HepG2 (cell line): ENCODE measurements at regions not wholly inside any gene's neighbourhood (a gene's known extent, or its start where the extent isn't known, plus 50 kb on each side); places are given as distances from the start of the nearest gene placed in this dataset.

Experiments used
- CENPT ChIP-seq: sonication (generic); formaldehyde crosslinking; IDR thresholded peaks from 2 replicates; pipeline ENCODE4 v1.8.0; 2022; ENCODE audit warnings: low read depth, mild to moderate bottlenecking, moderate library complexity, missing genetic modification reagents
- FOSL2 ChIP-seq: sonication (generic); formaldehyde crosslinking; IDR thresholded peaks from 2 replicates; pipeline ENCODE4 v1.4.0; 2020; ENCODE audit warnings: missing genetic modification reagents
- HOXA5 ChIP-seq: sonication (generic); formaldehyde crosslinking; IDR thresholded peaks from 2 replicates; pipeline ENCODE4 v1.4.0; 2020; ENCODE audit warnings: missing genetic modification reagents
- HOXA7 ChIP-seq: sonication (generic); formaldehyde crosslinking; IDR thresholded peaks from 2 replicates; pipeline ENCODE4 v1.8.1; 2022; ENCODE audit warnings: mild to moderate bottlenecking, missing genetic modification reagents, moderate library complexity
- NRL ChIP-seq: sonication (generic); formaldehyde crosslinking; IDR thresholded peaks from 2 replicates; pipeline ENCODE4 v1.5.0; 2020; ENCODE audit warnings: missing genetic modification reagents, mild to moderate bottlenecking, moderate library complexity, borderline replicate concordance
- SOX13 ChIP-seq, 3 experiments: fragments of 450-650 bp in 1 of 3; sonication (generic) in 1 of 3; formaldehyde crosslinking in 1 of 3; IDR thresholded peaks in 2 of 3; conservative IDR thresholded peaks in 1 of 3; 2 replicates each; pipeline versions ENCODE4 v1.5.0 to v1.6.1; 2016 to 2020; ENCODE audit warnings: antibody characterized with exemption in 1 of 3, mild to moderate bottlenecking in 1 of 3, missing compliant biosample characterization in 1 of 3, missing genetic modification reagents in 1 of 3, moderate library complexity in 1 of 3
- SP4 ChIP-seq: sonication (generic); formaldehyde crosslinking; IDR thresholded peaks from 2 replicates; pipeline ENCODE4 v1.8.1; 2023; ENCODE audit warnings: mild to moderate bottlenecking, missing genetic modification reagents
- ZNF136 ChIP-seq: sonication (generic); formaldehyde crosslinking; IDR thresholded peaks from 2 replicates; pipeline ENCODE4 v1.8.1; 2022; ENCODE audit warnings: low read depth, mild to moderate bottlenecking, moderate library complexity, missing genetic modification reagents
- ZNF160 ChIP-seq: sonication (generic); formaldehyde crosslinking; IDR thresholded peaks from 2 replicates; pipeline ENCODE4 v1.8.0; 2022; ENCODE audit warnings: mild to moderate bottlenecking, inconsistent platforms, missing genetic modification reagents
- ZNF24 ChIP-seq: fragments of 450-650 bp; IDR thresholded peaks from 2 replicates; pipeline ENCODE4 v1.6.1; 2017; ENCODE audit warnings: antibody characterized with exemption, mild to moderate bottlenecking
- ZNF557 ChIP-seq: sonication (generic); formaldehyde crosslinking; IDR thresholded peaks from 2 replicates; pipeline ENCODE4 v1.4.0; 2020; ENCODE audit warnings: missing genetic modification reagents
- TF ChIP-seq, protein P1 (sequence below), 2 experiments: sonication (generic) in 1 of 2; formaldehyde crosslinking in 1 of 2; IDR thresholded peaks; 2 replicates each; pipeline versions ENCODE4 v1.6.1 to v1.9.0; 2014 to 2022; ENCODE audit warnings: antibody characterized with exemption in 1 of 2, borderline replicate concordance in 1 of 2, inconsistent platforms in 1 of 2, low read depth in 1 of 2, missing genetic modification reagents in 1 of 2
- TF ChIP-seq, protein P2 (sequence below): sonication (generic); formaldehyde crosslinking; IDR thresholded peaks from 2 replicates; pipeline ENCODE4 v1.4.0; 2020; ENCODE audit warnings: mild to moderate bottlenecking, missing genetic modification reagents, borderline replicate concordance
- TF ChIP-seq, protein P3 (sequence below): sonication (generic); formaldehyde crosslinking; IDR thresholded peaks from 2 replicates; pipeline ENCODE4 v1.4.0; 2020; ENCODE audit warnings: missing genetic modification reagents, borderline replicate concordance

DNA sequence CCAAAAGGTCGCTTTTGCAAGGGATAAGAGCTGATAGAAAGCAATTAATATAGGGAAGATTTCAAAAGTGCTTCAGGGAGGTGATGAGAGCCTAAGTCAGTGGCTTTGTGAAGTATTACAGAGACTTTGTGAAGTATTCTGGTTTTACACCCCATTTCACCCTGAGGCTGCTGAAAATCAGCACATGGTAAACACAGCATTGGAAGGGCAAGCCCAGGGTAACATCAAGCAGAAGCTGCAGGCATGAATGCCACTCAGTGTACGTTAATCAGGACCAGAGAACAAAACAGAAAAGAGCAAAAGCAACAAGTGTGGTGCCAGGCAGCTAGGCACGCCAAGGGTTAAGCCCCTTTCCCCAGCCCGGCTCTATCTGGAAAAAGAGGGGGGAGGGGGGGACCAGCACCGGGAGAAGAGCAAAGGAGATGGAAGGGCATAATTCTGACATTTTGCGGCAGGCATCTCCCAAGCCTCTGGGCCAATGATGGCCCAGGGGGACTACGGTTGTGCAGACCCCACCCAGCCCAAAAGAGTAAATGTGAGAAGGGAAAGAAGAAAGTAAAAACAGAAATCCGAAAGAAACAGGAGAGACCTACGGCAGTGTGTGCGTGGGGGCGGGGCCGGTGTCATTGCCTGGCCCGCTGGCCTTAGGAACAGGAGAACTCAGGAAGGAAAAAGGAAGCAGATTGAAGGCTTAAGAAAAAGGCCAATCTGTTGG lies 58.9 kb downstream of the DHRS2 start (continued):
- TF ChIP-seq, protein P1, sequence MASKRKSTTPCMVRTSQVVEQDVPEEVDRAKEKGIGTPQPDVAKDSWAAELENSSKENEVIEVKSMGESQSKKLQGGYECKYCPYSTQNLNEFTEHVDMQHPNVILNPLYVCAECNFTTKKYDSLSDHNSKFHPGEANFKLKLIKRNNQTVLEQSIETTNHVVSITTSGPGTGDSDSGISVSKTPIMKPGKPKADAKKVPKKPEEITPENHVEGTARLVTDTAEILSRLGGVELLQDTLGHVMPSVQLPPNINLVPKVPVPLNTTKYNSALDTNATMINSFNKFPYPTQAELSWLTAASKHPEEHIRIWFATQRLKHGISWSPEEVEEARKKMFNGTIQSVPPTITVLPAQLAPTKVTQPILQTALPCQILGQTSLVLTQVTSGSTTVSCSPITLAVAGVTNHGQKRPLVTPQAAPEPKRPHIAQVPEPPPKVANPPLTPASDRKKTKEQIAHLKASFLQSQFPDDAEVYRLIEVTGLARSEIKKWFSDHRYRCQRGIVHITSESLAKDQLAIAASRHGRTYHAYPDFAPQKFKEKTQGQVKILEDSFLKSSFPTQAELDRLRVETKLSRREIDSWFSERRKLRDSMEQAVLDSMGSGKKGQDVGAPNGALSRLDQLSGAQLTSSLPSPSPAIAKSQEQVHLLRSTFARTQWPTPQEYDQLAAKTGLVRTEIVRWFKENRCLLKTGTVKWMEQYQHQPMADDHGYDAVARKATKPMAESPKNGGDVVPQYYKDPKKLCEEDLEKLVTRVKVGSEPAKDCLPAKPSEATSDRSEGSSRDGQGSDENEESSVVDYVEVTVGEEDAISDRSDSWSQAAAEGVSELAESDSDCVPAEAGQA (IDR thresholded peaks at IDR 0.05; ENCODE audit: low read depth), result no peak
- TF ChIP-seq, protein P1 (CRISPR knock-in tag; IDR thresholded peaks at IDR 0.05; ENCODE audit: borderline replicate concordance), result no peak
- TF ChIP-seq, protein P2, sequence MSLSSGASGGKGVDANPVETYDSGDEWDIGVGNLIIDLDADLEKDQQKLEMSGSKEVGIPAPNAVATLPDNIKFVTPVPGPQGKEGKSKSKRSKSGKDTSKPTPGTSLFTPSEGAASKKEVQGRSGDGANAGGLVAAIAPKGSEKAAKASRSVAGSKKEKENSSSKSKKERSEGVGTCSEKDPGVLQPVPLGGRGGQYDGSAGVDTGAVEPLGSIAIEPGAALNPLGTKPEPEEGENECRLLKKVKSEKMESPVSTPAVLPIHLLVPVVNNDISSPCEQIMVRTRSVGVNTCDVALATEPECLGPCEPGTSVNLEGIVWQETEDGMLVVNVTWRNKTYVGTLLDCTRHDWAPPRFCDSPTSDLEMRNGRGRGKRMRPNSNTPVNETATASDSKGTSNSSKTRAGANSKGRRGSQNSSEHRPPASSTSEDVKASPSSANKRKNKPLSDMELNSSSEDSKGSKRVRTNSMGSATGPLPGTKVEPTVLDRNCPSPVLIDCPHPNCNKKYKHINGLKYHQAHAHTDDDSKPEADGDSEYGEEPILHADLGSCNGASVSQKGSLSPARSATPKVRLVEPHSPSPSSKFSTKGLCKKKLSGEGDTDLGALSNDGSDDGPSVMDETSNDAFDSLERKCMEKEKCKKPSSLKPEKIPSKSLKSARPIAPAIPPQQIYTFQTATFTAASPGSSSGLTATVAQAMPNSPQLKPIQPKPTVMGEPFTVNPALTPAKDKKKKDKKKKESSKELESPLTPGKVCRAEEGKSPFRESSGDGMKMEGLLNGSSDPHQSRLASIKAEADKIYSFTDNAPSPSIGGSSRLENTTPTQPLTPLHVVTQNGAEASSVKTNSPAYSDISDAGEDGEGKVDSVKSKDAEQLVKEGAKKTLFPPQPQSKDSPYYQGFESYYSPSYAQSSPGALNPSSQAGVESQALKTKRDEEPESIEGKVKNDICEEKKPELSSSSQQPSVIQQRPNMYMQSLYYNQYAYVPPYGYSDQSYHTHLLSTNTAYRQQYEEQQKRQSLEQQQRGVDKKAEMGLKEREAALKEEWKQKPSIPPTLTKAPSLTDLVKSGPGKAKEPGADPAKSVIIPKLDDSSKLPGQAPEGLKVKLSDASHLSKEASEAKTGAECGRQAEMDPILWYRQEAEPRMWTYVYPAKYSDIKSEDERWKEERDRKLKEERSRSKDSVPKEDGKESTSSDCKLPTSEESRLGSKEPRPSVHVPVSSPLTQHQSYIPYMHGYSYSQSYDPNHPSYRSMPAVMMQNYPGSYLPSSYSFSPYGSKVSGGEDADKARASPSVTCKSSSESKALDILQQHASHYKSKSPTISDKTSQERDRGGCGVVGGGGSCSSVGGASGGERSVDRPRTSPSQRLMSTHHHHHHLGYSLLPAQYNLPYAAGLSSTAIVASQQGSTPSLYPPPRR (CRISPR knock-in tag), result no peak
- TF ChIP-seq ZNF24 (no peak), FOSL2 (CRISPR knock-in tag) (0 out of 2 replicates have a peak, but pooled peaks have one; percentile 2), NRL (CRISPR knock-in tag) (0 out of 2 replicates have a peak, but pooled peaks have one; percentile 45), HOXA7 (no peak), HOXA5 (no peak), SOX13 (IDR thresholded peaks at IDR 0.05) (no peak), SOX13 (CRISPR knock-in tag; conservative IDR thresholded peaks at IDR 0.05 in 1 of 2, IDR thresholded peaks at IDR 0.05 in 1 of 2) (no peak), ZNF557 (CRISPR knock-in tag) (no peak), ZNF136 (no peak), ZNF160 (CRISPR knock-in tag) (no peak), SP4 (CRISPR knock-in tag) (no peak), CENPT (CRISPR knock-in tag) (no peak)
- TF ChIP-seq, protein P3, sequence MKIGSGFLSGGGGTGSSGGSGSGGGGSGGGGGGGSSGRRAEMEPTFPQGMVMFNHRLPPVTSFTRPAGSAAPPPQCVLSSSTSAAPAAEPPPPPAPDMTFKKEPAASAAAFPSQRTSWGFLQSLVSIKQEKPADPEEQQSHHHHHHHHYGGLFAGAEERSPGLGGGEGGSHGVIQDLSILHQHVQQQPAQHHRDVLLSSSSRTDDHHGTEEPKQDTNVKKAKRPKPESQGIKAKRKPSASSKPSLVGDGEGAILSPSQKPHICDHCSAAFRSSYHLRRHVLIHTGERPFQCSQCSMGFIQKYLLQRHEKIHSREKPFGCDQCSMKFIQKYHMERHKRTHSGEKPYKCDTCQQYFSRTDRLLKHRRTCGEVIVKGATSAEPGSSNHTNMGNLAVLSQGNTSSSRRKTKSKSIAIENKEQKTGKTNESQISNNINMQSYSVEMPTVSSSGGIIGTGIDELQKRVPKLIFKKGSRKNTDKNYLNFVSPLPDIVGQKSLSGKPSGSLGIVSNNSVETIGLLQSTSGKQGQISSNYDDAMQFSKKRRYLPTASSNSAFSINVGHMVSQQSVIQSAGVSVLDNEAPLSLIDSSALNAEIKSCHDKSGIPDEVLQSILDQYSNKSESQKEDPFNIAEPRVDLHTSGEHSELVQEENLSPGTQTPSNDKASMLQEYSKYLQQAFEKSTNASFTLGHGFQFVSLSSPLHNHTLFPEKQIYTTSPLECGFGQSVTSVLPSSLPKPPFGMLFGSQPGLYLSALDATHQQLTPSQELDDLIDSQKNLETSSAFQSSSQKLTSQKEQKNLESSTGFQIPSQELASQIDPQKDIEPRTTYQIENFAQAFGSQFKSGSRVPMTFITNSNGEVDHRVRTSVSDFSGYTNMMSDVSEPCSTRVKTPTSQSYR (CRISPR knock-in tag), result peak; percentile 42; the same call in 1 of the 2 replicates
